ENCODE measurements at regions not wholly inside any gene's neighbourhood (a gene's known extent, or its start where the extent isn't known, plus 50 kb on each side); places are given as distances from the start of the nearest gene placed in this dataset.

DNA sequence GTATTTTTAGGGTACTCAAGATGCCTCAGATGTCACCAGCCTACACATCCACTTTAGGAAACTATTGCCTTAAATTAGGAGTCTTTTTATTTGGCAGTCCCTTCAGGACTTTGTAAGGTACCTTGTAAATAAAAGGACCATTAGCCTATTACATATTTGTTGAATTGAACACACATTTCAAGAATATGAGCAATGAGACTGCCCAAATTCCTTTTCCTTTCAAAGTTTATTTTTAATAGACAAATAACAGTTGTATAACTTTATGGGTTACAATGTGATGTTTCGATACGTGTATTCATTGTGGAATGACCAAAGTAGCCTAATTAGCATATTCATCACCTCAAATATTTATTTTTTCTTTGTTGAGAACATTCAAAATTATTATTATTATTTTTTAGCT is 176.7 kb upstream of the PDZRN3 start:
- TF ChIP-seq, protein P1, sequence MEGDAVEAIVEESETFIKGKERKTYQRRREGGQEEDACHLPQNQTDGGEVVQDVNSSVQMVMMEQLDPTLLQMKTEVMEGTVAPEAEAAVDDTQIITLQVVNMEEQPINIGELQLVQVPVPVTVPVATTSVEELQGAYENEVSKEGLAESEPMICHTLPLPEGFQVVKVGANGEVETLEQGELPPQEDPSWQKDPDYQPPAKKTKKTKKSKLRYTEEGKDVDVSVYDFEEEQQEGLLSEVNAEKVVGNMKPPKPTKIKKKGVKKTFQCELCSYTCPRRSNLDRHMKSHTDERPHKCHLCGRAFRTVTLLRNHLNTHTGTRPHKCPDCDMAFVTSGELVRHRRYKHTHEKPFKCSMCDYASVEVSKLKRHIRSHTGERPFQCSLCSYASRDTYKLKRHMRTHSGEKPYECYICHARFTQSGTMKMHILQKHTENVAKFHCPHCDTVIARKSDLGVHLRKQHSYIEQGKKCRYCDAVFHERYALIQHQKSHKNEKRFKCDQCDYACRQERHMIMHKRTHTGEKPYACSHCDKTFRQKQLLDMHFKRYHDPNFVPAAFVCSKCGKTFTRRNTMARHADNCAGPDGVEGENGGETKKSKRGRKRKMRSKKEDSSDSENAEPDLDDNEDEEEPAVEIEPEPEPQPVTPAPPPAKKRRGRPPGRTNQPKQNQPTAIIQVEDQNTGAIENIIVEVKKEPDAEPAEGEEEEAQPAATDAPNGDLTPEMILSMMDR (IDR thresholded peaks at IDR 0.05; ENCODE audit: low read depth, low read length): no peak
- no peak for DNase-seq (ENCODE audit: extremely low read depth, low read depth)

DNA sequence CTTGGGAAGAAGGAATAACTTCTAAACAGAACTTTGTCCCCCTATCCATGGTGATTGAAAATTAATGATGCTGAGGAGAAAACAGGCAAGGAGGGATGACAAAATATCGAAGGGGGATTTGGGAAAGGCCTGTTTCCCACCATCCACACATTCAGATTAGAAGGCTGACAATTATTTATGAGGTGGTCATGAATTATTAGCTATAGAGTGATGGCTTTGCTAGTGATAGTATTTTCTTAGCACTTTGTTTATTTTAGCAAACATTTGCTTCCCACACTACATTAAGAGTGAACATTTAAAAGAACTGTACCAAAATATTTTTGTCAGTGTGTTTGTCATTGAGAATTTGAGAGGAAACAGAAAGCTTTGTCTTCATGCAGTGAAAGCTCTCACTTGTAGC is 172.6 kb upstream of the PDZRN3 start:
- TF ChIP-seq, protein P1 (IDR thresholded peaks at IDR 0.05; ENCODE audit: low read depth, low read length): no peak
- no peak for DNase-seq (ENCODE audit: extremely low read depth, low read depth)

DNA sequence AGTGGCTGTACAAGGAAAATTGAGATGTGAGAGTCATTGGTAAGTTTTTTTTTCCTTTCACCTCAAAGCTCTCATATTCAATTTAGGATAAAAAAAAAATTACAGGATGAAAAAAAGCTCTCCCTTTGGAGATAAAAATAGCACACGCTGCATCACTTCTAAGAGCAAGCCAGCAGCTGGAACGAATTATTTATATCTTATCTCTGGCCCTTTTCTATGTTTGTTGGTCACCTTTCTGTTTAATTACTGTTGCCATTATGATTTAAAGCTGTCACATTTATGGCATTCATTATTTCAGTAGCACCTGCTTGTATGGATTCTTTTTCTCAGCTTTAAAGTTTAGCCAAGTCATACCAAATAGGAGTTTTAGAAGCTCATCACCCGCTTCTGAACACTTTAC is 171.6 kb upstream of the PDZRN3 start:
- TF ChIP-seq, protein P1 (IDR thresholded peaks at IDR 0.05; ENCODE audit: low read depth, low read length): no peak
- no peak for DNase-seq (ENCODE audit: extremely low read depth, low read depth)

DNA sequence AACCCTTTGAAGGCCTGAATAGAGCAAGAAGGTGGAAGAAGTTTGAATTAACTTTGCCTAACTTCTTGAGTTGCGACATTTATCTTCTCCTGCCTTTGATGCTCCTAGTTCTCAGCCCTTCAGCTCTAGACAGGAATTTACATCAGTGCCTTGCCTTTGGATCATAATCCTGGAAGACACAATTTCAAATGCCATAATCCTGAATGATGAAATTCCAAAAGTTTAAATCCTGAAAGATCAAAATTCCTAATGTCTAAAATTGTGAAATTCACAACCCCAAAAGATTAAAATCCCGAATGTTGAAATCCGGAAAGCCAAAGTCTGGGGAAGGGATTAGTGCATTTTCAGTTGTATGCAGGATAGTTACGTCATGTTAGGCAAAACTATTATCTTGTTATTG is 166.6 kb upstream of the PDZRN3 start:
- DNase-seq (ENCODE audit: extremely low read depth, low read depth): no peak
- TF ChIP-seq, protein P1 (IDR thresholded peaks at IDR 0.05; ENCODE audit: low read depth, low read length): no peak

DNA sequence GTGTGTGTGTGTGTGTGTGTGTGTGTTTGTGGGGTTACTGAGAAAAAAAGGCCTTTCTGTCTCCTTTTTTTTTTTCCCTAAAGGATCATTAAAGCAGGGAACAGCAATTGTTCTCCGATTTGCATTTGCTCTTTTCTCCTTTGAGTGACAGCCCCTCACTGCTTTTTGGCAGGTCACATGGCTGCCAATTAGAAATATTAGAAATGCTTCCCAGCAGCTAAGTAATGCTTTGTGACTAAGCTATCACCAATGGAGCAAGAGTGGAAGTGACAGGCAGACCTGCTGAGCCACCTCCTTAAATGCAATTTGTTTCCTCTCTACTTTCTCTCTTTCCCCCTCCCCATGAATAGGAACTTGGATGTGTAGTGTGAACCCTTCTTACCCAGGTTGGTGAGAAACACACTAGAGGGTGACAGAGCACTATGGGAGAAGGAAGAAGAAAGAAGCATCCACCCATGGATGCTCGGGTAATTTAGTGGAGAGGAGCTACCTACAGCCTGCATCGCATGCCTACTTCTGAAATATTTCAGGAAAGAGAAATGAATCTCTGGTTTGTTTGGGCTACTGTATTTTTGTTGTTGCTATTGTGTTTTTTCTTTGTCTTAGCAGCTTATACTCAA is 165.2 kb upstream of the PDZRN3 start:
- no peak for DNase-seq (ENCODE audit: extremely low read depth, low read depth)
- TF ChIP-seq, protein P1 (IDR thresholded peaks at IDR 0.05; ENCODE audit: low read depth, low read length): no peak

DNA sequence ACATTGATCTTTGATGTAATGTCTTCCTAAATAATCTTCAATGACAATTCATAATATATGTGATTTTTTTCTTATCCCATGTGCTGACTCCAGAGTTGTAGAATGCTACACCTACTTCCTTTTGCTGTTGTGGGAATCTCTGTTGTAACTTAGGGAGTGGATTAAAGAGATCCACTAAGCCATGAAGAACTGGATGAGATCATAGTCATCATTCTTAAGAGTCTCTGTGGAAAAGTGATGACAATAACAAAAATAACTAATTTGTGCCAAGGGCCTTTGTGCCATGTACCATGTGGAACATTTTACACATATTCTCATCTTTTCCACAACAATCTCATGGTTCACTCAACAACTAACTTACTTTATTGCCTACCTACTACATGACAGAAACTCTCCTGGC is 162.9 kb upstream of the PDZRN3 start:
- TF ChIP-seq, protein P1 (IDR thresholded peaks at IDR 0.05; ENCODE audit: low read depth, low read length): no peak
- DNase-seq (ENCODE audit: extremely low read depth, low read depth): no peak

DNA sequence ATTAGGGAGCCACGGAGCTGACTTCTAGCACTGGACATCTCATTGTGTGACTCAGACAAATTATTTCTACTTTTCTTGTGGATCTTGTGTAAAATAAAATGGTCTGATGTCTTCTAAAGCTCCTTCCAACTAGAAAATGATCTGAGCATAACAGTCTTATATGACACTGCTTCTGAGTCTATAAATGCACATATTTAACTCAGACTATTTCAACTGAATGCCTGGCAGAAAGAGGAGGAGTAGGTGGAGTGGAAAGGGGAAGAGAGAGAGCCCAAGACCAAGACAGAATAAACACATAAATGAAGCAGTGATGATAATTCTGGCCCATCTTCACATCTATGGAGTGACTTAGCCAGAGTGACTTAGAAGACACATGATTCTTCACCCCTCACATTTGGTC is 162.3 kb upstream of the PDZRN3 start:
- DNase-seq (ENCODE audit: extremely low read depth, low read depth): no peak
- TF ChIP-seq, protein P1 (IDR thresholded peaks at IDR 0.05; ENCODE audit: low read depth, low read length): no peak
